Natural killer cell (primary cell): ENCODE measurements at regions not wholly inside any gene's neighbourhood (a gene's known extent, or its start where the extent isn't known, plus 50 kb on each side); places are given as distances from the start of the nearest gene placed in this dataset.

Source experiments
- ATAC-seq, 3 donors: fragments of 150-1000 bp in 2 of 3; fragments of 200-7000 bp in 1 of 3; cut with Tn5 transposase; 1 replicate in 1 of 3; 2 replicates in 2 of 3; pipeline ENCODE4 v1.10.0; 2021; ENCODE audit warnings: mild to moderate bottlenecking in 2 of 3, moderate library complexity in 2 of 3
- DNase-seq, 2 donors: peaks; one replicate each; pipeline versions ENCODE4 v3.0.0 to v3.0.0-alpha.2; 2013 to 2021; ENCODE audit warnings: mixed read lengths in 1 of 2
- H3K27ac ChIP-seq: one replicate; pipeline ENCODE4 v1.5.1; 2013; ENCODE audit warnings: mild to moderate bottlenecking, low read length
- H3K27me3 ChIP-seq: one replicate; pipeline ENCODE4 v1.6.1; 2013; ENCODE audit warnings: low read length; ENCODE audit not compliant: control insufficient read depth, insufficient read depth
- H3K36me3 ChIP-seq: one replicate; pipeline ENCODE4 v1.6.1; 2013; ENCODE audit warnings: low read length; ENCODE audit not compliant: control insufficient read depth, insufficient read depth
- H3K4me1 ChIP-seq: one replicate; pipeline ENCODE4 v1.6.1; 2013; ENCODE audit warnings: low read length; ENCODE audit not compliant: control insufficient read depth, insufficient read depth
- H3K4me3 ChIP-seq: one replicate; pipeline ENCODE4 v1.5.1; 2013; ENCODE audit warnings: low read length
- H3K9me3 ChIP-seq: one replicate; pipeline ENCODE4 v1.6.1; 2013; ENCODE audit warnings: low read length; ENCODE audit not compliant: control insufficient read depth, insufficient read depth
- H3K27ac Mint-ChIP-seq, 2 donors: one replicate each; pipeline ENCODE4 v1.8.0; 2022; ENCODE audit warnings: mild to moderate bottlenecking in 2 of 2, mixed read lengths in 2 of 2, moderate library complexity in 1 of 2
- H3K27me3 Mint-ChIP-seq, 2 donors: one replicate each; pipeline ENCODE4 v1.8.0; 2022; ENCODE audit warnings: low read depth in 2 of 2, mixed read lengths in 2 of 2
- H3K36me3 Mint-ChIP-seq: one replicate; pipeline ENCODE4 v1.8.0; 2022; ENCODE audit warnings: mixed read lengths
- H3K4me1 Mint-ChIP-seq, 2 donors: one replicate each; pipeline ENCODE4 v1.8.0; 2022; ENCODE audit warnings: mixed read lengths in 2 of 2
- H3K4me3 Mint-ChIP-seq: one replicate; pipeline ENCODE4 v1.8.0; 2022; ENCODE audit warnings: mild to moderate bottlenecking, moderate library complexity, mixed read lengths
- H3K9me3 Mint-ChIP-seq, 2 donors: one replicate each; pipeline ENCODE4 v1.8.0; 2022; ENCODE audit warnings: mixed read lengths in 2 of 2
- CTCF ChIP-seq: fragments of 200-600 bp; IDR thresholded peaks from one replicate; pipeline ENCODE4 v1.8.0; 2022; ENCODE audit warnings: antibody characterized with exemption
- WGBS: methylation state at CpG from one replicate; pipeline ENCODE4 v1.1.7; 2013; ENCODE audit warnings: missing lambda C conversion rate; ENCODE audit not compliant: insufficient coverage; 5-methylcytosine and 5-hydroxymethylcytosine counted together
- intact Hi-C: fragments of 100-400 bp; cut with micrococcal nuclease; formaldehyde crosslinking; loops from one replicate; pipeline ENCODE4 v1.14.2; 2022

- Mint-ChIP-seq H3K9me3 (peaks cover 0 to 2% of the 10 kb centered on the region in 2 donors), H3K27me3 (peaks cover 8 to 32% of the 10 kb centered on the region in 2 donors), H3K36me3 (peaks cover 7% of the 10 kb centered on the region), H3K27ac (no peak overlapping the region), H3K4me3 (no peak overlapping the region), H3K4me1 (no peaks in the 10 kb centered on the region)
- no peaks in the 10 kb centered on the region for H3K27me3 ChIP-seq
- H3K4me1 ChIP-seq = no peaks in the 10 kb centered on the region
- DNase-seq (no peak), ATAC-seq (no peak)
- TF ChIP-seq CTCF = no peak
- no peak overlapping the region for H3K27ac ChIP-seq
- intact Hi-C loops = no loop called here
- no peaks in the 10 kb centered on the region for H3K9me3 ChIP-seq
- no peak overlapping the region for H3K4me3 ChIP-seq
- no peaks in the 10 kb centered on the region for H3K36me3 ChIP-seq
Observed at GRCh38 chr12:91516695-91517047, 334.1 kb upstream of the DCN start.

GRCh38 chr12:91515944-91516694, 333.5 kb upstream of the DCN start:
- Mint-ChIP-seq H3K9me3 (peaks cover 0 to 2% of the 10 kb centered on the region in 2 donors), H3K27me3 (peaks cover 11 to 38% of the 10 kb centered on the region in 2 donors), H3K4me1 (no peaks in the 10 kb centered on the region), H3K4me3 (no peak overlapping the region), H3K36me3 (peaks cover 7% of the 10 kb centered on the region), H3K27ac (no peak overlapping the region)
- Histone ChIP-seq H3K4me1 (no peaks in the 10 kb centered on the region), H3K27ac (no peak overlapping the region), H3K9me3 (no peaks in the 10 kb centered on the region), H3K27me3 (no peaks in the 10 kb centered on the region), H3K36me3 (no peaks in the 10 kb centered on the region), H3K4me3 (no peak overlapping the region)
- ATAC-seq (no peak), DNase-seq (no peak)
- intact Hi-C loops = no loop called here
- WGBS = 92% methylated on average over 2 of the region's 5 CpGs
- TF ChIP-seq CTCF = no peak

GRCh38 chr12:91513313-91513712, 330.7 kb upstream of the DCN start:
- DNase-seq (no peak), ATAC-seq (no peak)
- Histone ChIP-seq H3K9me3 (no peaks in the 10 kb centered on the region), H3K36me3 (no peaks in the 10 kb centered on the region), H3K4me3 (no peak overlapping the region), H3K27ac (no peak overlapping the region), H3K27me3 (no peaks in the 10 kb centered on the region), H3K4me1 (no peaks in the 10 kb centered on the region)
- intact Hi-C loops = no loop called here
- H3K36me3 Mint-ChIP-seq = no peaks in the 10 kb centered on the region
- TF ChIP-seq CTCF = no peak
- peaks cover 15 to 41% of the 10 kb centered on the region in 2 donors for H3K27me3 Mint-ChIP-seq
- no peak overlapping the region for H3K27ac Mint-ChIP-seq
- H3K9me3 Mint-ChIP-seq = no peaks in the 10 kb centered on the region
- 94% methylated on average over 1 of the region's 1 CpG for WGBS
- no peak overlapping the region for H3K4me3 Mint-ChIP-seq
- H3K4me1 Mint-ChIP-seq = no peaks in the 10 kb centered on the region

GRCh38 chr12:91511795-91512420, 329.3 kb upstream of the DCN start:
- no peaks in the 10 kb centered on the region for H3K9me3 Mint-ChIP-seq
- ATAC-seq (no peak), DNase-seq (no peak)
- Histone ChIP-seq H3K27ac (no peak overlapping the region), H3K9me3 (no peaks in the 10 kb centered on the region), H3K36me3 (no peaks in the 10 kb centered on the region), H3K4me3 (no peak overlapping the region), H3K27me3 (no peaks in the 10 kb centered on the region), H3K4me1 (no peaks in the 10 kb centered on the region)
- no peaks in the 10 kb centered on the region for H3K36me3 Mint-ChIP-seq
- WGBS = no CpG with 5 or more reads among the region's 1 CpG
- H3K4me1 Mint-ChIP-seq = no peaks in the 10 kb centered on the region
- no peak overlapping the region for H3K4me3 Mint-ChIP-seq
- intact Hi-C loops = no loop called here
- H3K27ac Mint-ChIP-seq = no peak overlapping the region
- peaks cover 15 to 36% of the 10 kb centered on the region in 2 donors for H3K27me3 Mint-ChIP-seq
- no peak for TF ChIP-seq CTCF
